HAP-1 (cell line): ENCODE measurements at regions not wholly inside any gene's neighbourhood (a gene's known extent, or its start where the extent isn't known, plus 50 kb on each side); places are given as distances from the start of the nearest gene placed in this dataset.

Experiments
- DNase-seq, 2 experiments: peaks; one replicate each; pipeline ENCODE4 v3.0.0-alpha.2; 2016 to 2020; ENCODE audit warnings: low spot score in 2 of 2
- H3K27me3 ChIP-seq: fragments of 250-450 bp; sonication (Bioruptor Pico); 2 replicates; pipeline ENCODE4 v1.5.1; 2020; ENCODE audit warnings: low read depth, mild to moderate bottlenecking, moderate library complexity
- H3K36me3 ChIP-seq: fragments of 250-450 bp; sonication (Bioruptor Pico); replicated peaks from 2 replicates; pipeline ENCODE4 v1.5.1; 2020; ENCODE audit warnings: mild to moderate bottlenecking
- H3K4me1 ChIP-seq: fragments of 250-450 bp; sonication (Bioruptor Pico); 2 replicates; pipeline ENCODE4 v1.5.1; 2020; ENCODE audit warnings: mild to moderate bottlenecking
- H3K4me3 ChIP-seq: fragments of 250-450 bp; sonication (Bioruptor Pico); 2 replicates; pipeline ENCODE4 v1.5.1; 2020; ENCODE audit warnings: mild to moderate bottlenecking, moderate library complexity
- H3K9me3 ChIP-seq: fragments of 250-450 bp; sonication (Bioruptor Pico); 2 replicates; pipeline ENCODE4 v1.5.1; 2020; ENCODE audit warnings: mild to moderate bottlenecking, moderate library complexity
- in situ Hi-C: fragments of 300-500 bp; cut with MboI; formaldehyde crosslinking; loops from 3 replicates; pipeline ENCODE4 v1.14.3; 2020; ENCODE audit warnings: low sequenced_read_pairs, inconsistent platforms, mixed read lengths

DNA sequence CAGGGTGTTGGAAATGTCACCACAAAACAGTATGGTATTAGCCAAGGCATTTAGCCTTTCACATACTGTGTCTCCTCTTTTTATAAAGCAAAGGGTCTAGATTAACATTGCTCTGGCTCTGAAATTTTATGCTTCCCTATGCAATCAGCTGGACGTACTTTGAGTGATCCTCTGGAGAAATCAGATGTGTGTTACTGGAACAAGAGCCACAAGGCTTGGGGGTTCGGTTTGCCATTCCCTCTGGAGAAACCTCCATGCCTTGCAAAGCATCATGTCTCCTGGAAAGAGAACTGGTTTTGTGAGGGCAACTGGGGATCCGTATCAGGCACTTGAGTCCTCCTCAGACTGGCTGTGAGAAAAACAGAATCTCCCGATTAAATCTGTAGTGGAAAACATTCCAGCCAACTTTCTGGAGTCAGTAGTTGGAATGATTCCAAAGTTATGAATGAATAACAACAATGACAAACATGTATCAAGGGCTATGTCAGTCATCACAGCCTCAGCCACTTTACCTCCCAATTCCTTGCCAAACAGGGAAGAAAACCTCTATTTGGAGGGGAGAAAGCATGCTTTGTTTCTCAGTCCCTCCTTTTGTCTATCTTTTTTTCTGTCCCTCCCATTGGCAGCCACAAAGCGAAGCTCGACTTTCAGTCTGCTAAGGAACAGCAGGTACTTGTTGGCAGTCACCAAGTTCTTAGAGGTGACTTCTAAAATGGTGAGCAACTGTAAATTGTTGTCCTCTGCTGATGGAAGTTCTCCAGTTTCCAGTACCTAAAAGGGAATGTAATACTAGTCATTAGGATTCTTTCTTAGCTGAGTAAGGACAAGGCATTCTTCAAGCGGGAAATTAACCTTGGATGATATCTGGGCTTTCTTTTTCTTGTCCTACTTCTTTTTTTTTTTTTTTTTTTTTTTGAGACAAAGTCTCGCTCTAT, 864.8 kb upstream of the AUTS2 start:
- H3K4me1 ChIP-seq, result no peaks in the 10 kb centered on the region
- in situ Hi-C loops, result no loop called here
- DNase-seq, result no peak
- no peak overlapping the region for H3K4me3 ChIP-seq
- no peaks in the 10 kb centered on the region for H3K9me3 ChIP-seq
- H3K27me3 ChIP-seq, result no peaks in the 10 kb centered on the region
- no peaks in the 10 kb centered on the region for H3K36me3 ChIP-seq

DNA sequence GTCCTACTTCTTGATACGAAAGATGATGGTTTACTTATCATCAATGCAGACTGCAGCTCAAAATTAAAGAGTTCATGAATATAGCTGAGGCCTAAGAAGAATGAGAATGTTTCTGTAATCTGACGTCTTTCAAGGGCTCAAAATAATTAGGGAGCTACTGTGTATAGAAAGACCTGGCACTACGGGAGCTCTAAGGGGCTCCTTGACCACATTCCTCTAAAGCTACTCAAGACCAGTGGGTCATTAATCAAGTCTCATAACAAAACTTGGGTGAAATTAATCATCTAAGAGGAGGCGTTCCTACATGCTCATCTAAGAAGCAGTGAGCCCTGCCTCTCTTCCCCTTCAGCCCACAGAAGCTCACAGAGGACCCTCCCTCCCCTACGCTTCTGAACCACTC, 863.8 kb upstream of the AUTS2 start:
- no peaks in the 10 kb centered on the region for H3K9me3 ChIP-seq
- in situ Hi-C loops, result no loop called here
- H3K36me3 ChIP-seq, result no peaks in the 10 kb centered on the region

DNA sequence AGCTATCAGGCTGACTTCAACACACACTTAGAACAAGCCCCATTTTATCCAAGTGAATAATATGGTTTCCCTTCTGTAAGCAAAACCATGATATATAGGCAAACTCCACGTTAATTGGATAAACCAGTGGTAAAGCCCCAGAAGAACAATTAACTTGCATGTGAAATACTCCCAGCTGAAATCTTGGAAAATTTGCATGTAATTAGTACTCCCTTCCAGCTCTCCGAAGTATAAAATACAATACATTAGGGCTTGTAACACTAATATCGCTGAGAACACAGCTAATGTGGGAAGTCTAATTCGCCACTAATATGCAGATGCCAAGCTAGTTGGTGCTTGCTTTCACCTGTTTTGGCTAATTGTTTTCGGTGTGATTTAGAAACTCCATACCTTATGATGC, 859.0 kb upstream of the AUTS2 start:
- H3K27me3 ChIP-seq, result no peaks in the 10 kb centered on the region
- H3K4me3 ChIP-seq, result no peak overlapping the region
- H3K4me1 ChIP-seq, result no peaks in the 10 kb centered on the region
- in situ Hi-C loops, result no loop called here
- no peak for DNase-seq
- no peaks in the 10 kb centered on the region for H3K36me3 ChIP-seq
- H3K9me3 ChIP-seq, result no peaks in the 10 kb centered on the region

More for the DNA sequence above, 863.8 kb upstream of the AUTS2 start:
- no peaks in the 10 kb centered on the region for H3K27me3 ChIP-seq
- no peak for DNase-seq
- no peaks in the 10 kb centered on the region for H3K4me1 ChIP-seq
- H3K4me3 ChIP-seq, result no peak overlapping the region

DNA sequence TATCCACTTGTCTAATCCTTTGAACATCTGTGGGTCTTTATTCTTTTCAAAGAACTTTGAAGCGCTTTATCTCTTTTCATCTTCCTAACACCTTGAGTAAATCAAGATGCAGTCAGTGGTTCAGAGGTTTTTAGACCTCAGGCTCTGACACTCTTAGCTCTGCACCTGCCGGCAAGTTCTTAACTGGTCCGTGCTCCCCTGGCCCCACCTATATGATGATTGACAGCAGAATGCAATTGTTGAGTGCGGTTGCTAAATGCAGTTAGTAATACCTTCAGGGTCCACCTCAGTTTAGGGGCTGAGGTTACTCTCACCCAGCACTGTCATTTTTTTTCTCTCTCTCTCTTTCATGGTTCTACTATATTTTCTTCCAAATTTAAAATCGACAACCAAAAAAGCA, 854.2 kb upstream of the AUTS2 start:
- Histone ChIP-seq H3K9me3 (no peaks in the 10 kb centered on the region), H3K4me3 (no peak overlapping the region), H3K36me3 (no peaks in the 10 kb centered on the region), H3K4me1 (no peaks in the 10 kb centered on the region), H3K27me3 (no peaks in the 10 kb centered on the region)
- in situ Hi-C loops, result no loop called here
- DNase-seq, result no peak

DNA sequence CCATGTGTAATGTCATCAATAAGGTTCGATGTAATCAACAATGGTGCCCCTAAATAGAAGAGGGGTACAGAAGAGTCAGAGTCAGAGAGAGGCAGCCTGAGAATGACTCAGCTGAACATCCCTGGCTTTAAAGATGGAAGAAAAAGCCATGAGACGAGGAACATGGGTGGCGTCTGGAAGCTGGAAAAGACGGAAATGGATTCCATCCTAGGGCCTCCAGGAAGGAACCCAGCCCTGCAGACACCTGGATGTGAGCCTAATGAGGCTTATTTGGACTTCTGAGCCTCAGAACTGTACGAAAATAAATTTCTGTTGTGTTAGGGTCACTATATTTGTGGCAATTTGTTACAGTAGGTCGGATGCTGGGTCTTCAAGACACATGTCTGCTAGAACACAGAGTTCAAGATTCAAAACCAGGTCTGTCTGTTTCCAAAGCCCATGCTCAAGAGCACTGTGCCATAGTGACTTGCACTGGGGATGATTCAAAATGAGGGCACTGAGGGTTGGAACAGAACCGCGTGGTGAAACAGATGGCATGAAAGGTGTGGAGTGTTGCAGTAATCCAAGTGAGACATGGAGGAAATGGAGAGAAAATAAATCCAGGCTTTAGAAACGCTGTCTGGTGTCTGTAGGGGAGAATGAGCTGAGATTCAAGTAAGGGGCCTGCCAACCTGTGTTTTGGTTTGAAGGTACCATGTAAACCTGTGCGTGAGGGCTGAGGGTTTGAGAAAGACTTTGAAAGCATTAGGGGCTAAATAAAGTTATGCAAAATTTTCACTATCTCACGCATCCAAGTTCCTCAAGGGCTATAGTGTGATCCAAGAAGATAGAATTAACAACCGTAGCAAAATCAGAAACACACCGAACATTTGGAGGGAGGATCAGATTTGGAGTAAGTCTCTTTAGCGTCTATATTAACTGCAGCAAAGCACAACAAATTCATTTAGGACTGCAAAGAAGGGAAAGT, 849.1 kb upstream of the AUTS2 start:
- in situ Hi-C loops, result no loop called here
- DNase-seq, result no peak
- Histone ChIP-seq H3K4me3 (no peak overlapping the region), H3K4me1 (no peaks in the 10 kb centered on the region), H3K36me3 (no peaks in the 10 kb centered on the region), H3K27me3 (no peaks in the 10 kb centered on the region), H3K9me3 (no peaks in the 10 kb centered on the region; the same call in 1 of the 2 replicates)

DNA sequence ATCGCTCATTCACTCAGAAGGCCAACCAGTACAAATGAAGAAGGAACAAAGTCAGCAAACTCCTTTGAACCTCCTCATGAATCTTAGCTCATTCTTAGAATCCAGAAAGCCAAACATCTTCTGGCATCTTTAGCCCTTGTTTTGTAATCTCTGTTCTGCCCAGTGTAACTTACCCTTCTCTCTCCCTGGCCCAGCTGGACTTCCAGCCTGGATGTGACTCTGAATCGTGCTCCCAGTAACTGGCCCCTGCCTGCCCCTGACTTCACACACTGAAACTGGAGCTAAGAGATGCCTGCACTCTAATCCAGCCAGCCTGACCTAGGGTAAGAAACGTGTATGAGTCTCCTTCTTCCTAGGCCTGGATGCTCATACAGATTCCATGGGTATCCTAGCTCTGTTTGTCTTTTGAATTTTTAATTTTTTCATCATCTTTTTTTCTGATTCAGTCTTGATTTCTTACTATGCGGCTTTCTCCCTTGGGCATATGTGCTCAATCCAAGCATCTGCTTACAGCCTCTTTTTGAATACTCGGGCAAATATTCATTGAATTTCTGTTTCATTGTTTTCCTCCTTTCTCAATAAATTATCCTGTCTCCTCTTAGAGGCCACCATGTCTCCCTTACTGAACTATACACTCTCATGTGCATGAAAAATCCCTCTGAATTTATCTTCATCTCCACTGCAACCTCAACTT, 845.6 kb upstream of the AUTS2 start:
- in situ Hi-C loops, result no loop called here
- H3K4me3 ChIP-seq, result no peak overlapping the region

DNA sequence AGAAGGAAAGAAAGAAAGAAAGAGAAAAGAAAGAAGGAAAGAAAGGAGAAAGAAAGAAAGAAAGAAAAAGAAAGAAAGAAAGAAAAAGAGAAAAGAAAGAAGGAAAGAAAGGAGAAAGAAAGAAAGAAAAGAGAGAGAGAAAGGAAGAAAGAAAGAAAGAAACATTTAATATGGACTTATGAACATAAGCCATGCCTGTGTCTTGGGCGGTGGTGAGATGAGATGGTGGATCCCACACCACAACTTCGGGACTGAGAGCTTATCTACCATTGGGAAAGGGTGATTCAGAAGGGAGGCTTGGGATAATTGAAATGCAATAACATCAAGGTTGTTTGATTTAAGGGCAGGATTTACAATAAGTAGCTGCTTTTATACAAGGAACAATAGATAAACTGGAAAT, 843.9 kb upstream of the AUTS2 start:
- in situ Hi-C loops, result no loop called here

More for the DNA sequence above, 845.6 kb upstream of the AUTS2 start:
- no peaks in the 10 kb centered on the region for H3K36me3 ChIP-seq
- H3K27me3 ChIP-seq, result no peaks in the 10 kb centered on the region
- no peaks in the 10 kb centered on the region for H3K4me1 ChIP-seq
- no peak for DNase-seq
- H3K9me3 ChIP-seq, result no peaks in the 10 kb centered on the region; the same call in 1 of the 2 replicates

DNA sequence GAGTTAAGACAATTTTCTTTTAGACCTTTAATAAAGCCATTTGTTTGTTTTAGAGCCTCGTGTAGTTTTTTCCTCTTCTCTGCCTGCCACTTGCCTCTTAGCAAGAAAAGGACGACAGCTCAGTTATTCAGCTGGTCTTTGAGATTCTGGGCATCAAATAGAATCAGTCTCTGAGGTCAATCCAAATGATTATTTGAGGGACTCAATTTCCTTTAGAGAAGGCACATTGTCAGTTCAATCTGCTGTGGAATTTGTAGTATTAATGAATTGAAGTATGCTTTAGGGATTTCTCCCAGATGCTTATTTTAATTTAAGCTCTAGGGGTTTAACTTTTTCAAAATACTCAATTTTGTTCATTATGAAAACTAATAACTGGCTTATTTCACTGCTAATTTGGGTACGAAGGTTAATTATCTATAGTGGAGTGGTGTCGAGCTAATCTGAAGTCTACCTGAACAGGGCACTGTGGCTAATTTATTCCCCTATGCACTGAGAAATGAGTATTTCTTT, 841.2 kb upstream of the AUTS2 start:
- Histone ChIP-seq H3K36me3 (no peaks in the 10 kb centered on the region), H3K4me1 (no peaks in the 10 kb centered on the region), H3K9me3 (no peaks in the 10 kb centered on the region), H3K27me3 (no peaks in the 10 kb centered on the region), H3K4me3 (no peak overlapping the region)
- in situ Hi-C loops, result no loop called here
- no peak for DNase-seq

More for the DNA sequence above, 843.9 kb upstream of the AUTS2 start:
- DNase-seq, result no peak
- Histone ChIP-seq H3K4me3 (no peak overlapping the region), H3K36me3 (no peaks in the 10 kb centered on the region), H3K27me3 (no peaks in the 10 kb centered on the region), H3K4me1 (no peaks in the 10 kb centered on the region), H3K9me3 (no peaks in the 10 kb centered on the region; the same call in 1 of the 2 replicates)

DNA sequence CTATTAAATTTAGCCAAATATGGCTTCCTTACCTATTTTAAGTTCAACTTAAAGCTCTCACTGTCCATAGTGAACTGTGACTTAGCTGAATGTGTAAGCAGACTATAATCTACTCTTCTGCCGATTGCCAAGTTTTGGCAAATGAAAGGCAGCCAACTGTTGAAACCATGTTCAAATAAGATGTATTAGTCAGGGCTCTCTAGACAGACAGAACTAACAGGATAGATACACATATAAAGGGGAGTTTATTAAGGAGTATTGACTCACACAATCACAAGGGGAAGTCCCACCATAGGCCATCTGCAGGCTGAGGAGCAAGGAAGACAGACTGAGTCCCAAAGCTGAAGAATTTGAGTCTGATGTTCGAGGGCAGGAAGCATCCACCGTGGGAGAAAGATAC, 837.7 kb upstream of the AUTS2 start:
- DNase-seq, result no peak
- Histone ChIP-seq H3K9me3 (no peaks in the 10 kb centered on the region), H3K4me1 (no peaks in the 10 kb centered on the region), H3K4me3 (no peak overlapping the region), H3K27me3 (no peaks in the 10 kb centered on the region), H3K36me3 (no peaks in the 10 kb centered on the region)
- in situ Hi-C loops, result no loop called here

DNA sequence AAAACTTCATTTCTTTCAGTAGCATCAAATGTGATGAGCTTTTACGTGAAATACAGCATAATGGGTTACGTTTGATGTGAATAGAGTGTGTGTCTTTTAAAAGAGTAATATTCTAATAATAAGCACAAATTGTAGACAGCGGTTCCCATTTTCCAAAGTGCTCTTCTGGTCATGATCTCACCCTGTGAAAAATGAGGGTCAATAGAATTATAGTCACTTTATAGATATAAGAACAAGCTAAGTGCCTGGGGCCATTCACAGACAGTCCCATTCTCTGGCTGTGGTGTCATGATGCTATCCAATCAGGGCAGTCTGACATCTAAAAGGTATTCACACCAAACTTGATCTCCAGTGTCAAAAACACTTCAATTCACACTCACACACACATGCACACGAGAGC, 830.8 kb upstream of the AUTS2 start:
- H3K27me3 ChIP-seq, result no peaks in the 10 kb centered on the region
- in situ Hi-C loops, result no loop called here
- no peaks in the 10 kb centered on the region for H3K4me1 ChIP-seq
- H3K4me3 ChIP-seq, result no peak overlapping the region
- DNase-seq, result no peak
- no peaks in the 10 kb centered on the region for H3K36me3 ChIP-seq
- H3K9me3 ChIP-seq, result peaks cover 4% of the 10 kb centered on the region; the same call in 1 of the 2 replicates

DNA sequence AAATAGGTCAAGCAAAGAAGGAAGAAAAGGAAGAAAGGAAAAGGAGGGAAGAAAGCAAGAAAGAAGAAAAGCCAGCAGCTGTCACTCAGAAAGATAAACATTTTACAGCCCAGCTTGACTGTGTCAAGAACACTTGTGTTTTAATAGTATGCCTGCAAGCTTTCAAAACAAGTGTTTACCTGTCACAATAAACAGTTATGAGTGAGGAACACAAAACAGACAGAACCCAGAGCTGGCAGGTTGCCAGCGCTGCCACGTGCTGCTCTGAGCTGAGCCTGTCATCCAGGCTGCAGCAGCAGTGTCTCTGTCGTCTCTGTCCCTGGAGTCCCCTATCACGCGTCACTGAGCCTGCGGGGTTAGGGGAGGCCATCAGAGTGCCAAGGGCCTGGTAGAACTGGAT, 827.6 kb upstream of the AUTS2 start:
- DNase-seq, result no peak
- no peak overlapping the region for H3K4me3 ChIP-seq
- peaks cover 4% of the 10 kb centered on the region; the same call in 1 of the 2 replicates for H3K9me3 ChIP-seq
- H3K4me1 ChIP-seq, result no peaks in the 10 kb centered on the region
- in situ Hi-C loops, result no loop called here
- no peaks in the 10 kb centered on the region for H3K27me3 ChIP-seq
- no peaks in the 10 kb centered on the region for H3K36me3 ChIP-seq

DNA sequence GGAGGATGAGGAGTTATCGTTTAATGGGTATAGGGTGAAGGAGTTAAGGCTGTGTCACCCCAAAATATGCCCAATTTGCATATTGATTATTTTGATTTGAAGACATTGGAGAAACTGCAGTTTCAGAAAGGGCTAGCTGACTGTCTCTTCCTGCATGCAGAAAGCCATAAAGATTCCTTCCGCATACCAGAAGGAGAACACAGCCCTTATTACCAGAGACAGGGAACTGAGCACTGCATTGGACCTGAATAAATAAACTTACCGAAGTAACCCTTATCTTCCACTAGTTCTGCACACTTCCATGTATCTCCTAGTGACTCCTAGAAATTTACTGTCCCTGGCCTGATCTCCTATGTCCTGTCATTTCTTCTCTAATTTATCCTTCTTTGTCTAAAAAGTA, 821.9 kb upstream of the AUTS2 start:
- H3K36me3 ChIP-seq, result no peaks in the 10 kb centered on the region
- in situ Hi-C loops, result no loop called here
- no peak for DNase-seq

DNA sequence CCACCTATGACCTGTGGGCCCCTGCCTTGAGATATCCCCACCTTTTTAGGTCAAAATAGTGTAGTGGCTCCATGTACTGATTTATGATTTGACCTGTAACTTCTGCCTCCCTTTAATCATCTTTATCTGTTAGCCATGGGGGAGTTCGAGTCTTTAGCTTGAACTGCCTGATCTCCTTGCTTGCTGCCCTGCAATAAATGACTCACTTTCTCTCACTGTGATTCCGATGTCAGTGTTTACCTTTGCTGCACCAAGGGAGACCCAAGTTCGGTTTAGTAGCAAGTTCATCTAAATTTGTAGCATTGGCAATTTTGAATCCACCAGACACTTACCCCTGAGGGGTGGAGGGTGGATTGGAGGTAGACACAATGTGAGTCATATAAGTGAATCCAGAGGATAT, 814.6 kb upstream of the AUTS2 start:
- H3K4me1 ChIP-seq, result no peaks in the 10 kb centered on the region
- H3K9me3 ChIP-seq, result no peaks in the 10 kb centered on the region
- in situ Hi-C loops, result no loop called here
- DNase-seq, result no peak
- H3K36me3 ChIP-seq, result no peaks in the 10 kb centered on the region
- H3K4me3 ChIP-seq, result no peak overlapping the region
- H3K27me3 ChIP-seq, result no peaks in the 10 kb centered on the region

More for the DNA sequence above, 821.9 kb upstream of the AUTS2 start:
- Histone ChIP-seq H3K4me1 (no peaks in the 10 kb centered on the region), H3K27me3 (no peaks in the 10 kb centered on the region), H3K4me3 (no peak overlapping the region), H3K9me3 (no peaks in the 10 kb centered on the region)
